HG03103 (cell line): ENCODE measurements at regions not wholly inside any gene's neighbourhood (a gene's known extent, or its start where the extent isn't known, plus 50 kb on each side); places are given as distances from the start of the nearest gene placed in this dataset.
"Not testable (repeated sequence)": the region's sequence is repeated elsewhere in the genome, so short reads cannot be mapped to it uniquely, and the experiment has no call there.

Source experiments
- ATAC-seq: cut with Tn5 transposase; IDR thresholded peaks from one replicate; pipeline ENCODE4 v1.9.1; 2021; ENCODE audit warnings: low read depth; ENCODE audit not compliant: unreplicated experiment

DNA sequence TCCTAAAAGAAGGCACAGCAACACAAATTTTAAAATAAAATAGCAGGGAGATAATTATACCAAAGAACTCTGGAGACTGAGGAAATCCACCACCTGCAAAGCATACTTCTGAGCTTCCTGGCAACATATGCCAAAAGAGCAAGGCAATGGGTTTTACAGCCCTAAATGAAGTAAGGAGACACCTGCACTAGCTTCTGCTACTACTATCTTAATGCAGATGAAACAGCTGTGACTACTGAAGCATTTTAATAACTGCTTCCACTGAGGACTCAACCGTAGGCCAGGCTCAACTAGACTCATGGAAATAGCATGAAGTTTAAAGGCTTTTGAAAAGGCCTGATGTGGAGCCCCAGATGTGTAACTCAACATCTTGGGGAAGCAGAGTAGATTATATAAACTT lies 820.1 kb upstream of the AMELY start:
- no peak for ATAC-seq

DNA sequence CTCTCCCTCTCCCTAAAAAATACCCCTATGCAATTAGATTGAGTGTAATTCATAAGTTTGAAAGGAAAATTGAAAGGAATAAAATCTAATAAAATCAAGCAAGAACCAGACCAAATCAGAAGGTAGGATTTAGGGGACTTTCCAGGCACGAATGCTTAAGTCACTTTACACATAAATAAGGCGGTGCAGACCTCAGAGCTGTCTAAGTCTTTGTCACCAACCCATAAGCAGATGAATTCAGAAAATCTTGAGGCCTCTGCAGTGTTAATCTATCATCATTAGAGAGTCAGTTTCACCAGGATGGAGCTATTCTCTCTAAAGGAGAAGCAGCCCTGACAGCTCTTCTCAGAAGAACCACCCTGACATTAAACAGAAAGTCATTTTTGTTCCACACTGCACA lies 819.1 kb upstream of the AMELY start:
- no peak for ATAC-seq

DNA sequence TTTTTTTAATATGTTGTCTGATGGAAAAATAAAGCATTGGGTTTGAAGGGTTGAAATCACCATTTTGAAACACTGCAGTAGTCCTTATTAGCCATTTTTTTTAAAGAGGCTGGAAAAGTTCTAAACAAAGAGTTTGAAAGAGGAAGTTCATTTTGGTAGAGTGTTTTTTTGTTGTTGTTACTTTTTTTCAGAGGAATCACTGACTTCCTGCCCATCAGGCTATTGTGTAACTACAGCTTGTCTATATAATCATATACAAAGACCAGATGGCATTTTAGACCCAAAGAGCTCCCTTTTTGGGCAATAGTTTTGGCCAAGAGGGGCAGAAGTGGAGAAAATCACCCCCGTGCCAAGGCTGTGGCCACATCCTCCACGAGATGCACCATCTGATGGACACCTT lies 818.5 kb upstream of the AMELY start:
- no peak for ATAC-seq

DNA sequence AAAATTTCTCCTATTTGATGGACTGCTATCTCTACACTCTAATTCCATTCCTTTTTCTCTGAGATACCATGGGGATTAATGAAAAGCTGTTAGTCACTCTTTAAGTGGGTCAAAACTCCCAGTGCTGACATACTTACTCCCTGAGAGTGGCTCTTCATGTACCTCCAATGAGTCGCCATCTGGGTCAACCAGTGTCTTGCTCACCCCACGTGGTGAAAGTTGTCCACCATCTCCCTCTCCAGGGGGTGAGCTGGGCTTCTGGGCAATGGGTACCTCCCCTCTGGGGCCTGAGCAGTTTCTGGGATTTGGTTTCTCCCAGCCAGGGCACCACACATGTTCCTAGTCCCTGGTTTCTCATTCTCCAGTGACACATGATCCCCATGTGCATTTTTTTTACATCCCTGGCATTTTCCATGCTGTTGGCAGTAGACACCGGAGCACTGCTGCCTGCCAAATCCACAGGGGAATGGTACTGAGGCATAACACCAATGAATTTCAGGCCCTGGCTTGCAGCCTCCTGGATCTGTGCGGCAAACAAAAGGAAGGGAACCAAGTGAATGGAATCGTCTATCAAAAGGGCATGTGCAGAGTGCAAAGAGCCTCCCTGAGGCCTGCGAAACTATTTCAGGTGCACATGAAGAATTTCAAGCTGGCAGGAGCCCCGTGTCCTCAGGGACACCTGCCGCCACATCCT lies 817.9 kb upstream of the AMELY start:
- ATAC-seq, result no peak

DNA sequence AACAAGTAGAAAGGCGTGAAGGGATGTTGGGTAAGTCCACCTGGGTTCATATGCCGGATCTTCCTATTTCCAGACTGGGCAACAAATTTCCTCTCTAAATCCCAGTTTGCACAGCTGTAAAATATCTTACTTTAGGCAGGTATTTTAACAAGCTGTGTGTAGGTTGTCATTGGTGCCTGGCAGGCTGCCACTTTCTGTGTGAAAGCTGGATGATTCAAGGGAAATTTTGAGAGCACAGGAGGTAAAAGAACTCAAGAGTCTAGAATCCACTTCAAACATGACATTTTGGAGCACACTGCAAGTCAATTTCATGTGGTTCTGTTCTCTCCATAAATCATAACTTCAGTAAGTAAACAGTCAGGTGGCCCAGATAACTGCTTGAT lies 817.4 kb upstream of the AMELY start:
- no peak for ATAC-seq

DNA sequence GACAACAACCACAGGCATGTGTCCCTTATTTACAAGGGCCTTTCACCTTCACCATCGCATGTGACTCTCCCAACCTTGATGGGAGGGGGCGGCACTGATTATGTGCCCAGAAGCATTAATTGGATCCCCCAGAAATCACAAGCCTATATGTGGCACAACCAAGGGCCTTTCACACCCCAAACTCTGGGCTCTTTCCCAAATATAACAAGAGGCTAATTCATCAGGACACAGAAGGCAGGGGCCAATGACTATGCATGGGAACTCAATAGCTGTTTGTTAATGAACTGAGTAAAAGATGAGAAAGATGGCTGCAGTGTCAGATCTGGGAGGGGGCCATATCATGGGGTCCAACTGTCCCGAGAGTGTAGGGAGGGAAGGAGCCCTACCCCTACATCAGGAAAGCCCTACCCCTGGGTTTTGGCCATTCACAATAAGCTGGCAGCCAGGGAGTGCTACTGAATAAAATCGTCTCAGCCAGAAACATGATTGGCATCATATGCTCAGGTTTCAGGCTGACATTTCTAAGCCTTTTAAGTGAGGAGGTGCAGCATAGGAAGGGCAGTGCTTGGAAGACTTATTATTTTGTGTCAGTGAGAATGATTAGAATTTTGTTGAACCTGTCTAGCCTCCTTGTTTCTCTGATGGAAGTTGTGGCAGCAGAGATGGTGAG lies 814.4 kb upstream of the AMELY start:
- ATAC-seq, result no peak

DNA sequence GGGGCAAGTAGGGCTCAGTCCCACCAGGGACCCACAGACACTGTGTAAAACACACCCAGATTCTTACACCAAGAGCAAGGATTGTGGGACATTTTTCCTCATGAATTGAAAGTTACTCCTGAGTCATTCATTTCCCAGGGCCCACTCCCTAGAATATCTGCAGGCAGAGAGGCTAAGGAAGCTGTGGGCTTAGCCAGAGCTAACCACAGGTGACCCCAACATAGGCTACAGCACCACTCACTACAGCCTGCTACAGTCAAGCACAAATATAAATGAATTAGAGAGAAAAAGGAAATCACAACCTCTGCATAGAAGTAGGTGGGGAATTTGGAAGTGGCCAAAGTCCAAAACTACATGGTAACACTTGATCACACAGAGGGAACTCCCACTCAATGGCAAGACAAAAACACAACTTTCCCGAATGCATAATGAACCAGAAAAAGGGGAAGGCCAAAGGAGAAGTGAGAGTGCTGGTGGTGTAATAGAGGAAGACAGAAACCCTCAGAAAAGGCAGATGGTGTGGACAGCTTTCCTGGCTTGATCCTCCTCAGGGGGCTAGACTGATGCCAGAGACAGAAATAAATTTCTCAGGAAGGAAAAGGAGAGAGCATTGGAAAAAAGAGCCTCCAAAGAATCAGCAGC lies 812.6 kb upstream of the AMELY start:
- peak; percentile 74 for ATAC-seq

DNA sequence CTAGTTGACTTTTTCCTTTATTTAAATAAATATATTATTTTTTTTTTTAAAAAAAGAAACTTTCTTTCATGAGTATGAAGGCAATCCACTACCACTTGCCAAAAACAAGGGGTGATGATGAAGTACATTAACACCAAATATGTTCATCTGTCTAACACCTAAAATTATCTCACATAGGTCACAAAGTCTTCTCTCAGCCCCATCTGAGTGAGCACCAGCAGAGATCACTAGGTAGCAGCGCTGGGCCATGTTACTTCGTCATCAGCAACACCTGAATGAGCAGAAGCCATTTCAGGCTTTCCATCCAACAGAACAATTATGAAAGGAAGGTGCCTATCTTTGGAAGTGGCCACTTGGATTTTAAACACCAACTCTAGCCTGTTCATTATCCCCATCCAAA lies 811.6 kb upstream of the AMELY start:
- ATAC-seq, result no peak

DNA sequence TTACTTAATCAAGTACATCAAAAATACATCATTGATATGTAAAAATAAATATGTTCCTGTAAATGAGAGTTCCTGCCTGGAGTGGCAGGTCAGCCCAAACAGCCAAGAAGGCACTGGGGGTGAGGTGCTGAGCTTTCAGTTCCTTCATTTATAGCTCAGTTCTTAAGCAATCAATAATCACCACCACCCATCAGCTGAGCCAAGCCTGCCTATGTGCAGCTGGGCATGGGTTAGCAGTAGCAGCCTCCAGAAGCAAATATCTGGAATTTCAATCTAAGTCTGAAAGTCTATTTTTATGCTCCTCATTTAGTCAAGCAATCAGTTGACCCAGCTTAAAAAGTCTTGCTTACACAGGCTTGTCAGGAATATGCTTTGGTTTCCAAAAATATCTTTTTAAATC lies 811.0 kb upstream of the AMELY start:
- ATAC-seq, result no peak

DNA sequence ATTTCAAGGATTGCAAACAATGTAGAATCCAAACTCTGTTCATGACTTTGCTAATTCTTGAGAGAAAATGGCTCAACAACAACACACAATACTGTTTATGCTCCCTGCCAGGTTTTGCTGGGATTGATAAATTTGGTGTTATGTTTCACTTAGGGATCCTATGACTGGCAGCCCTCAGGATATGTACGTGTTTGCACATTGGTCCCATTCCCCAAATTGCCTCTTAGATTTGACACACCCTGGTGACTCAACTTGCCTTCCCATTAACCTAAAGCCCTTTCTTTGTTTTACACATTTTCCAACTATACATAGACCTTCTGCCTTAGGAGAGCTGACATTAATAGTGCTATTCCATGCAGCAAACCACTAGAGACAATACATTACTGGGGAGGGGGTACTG lies 809.4 kb upstream of the AMELY start:
- ATAC-seq, result no peak

DNA sequence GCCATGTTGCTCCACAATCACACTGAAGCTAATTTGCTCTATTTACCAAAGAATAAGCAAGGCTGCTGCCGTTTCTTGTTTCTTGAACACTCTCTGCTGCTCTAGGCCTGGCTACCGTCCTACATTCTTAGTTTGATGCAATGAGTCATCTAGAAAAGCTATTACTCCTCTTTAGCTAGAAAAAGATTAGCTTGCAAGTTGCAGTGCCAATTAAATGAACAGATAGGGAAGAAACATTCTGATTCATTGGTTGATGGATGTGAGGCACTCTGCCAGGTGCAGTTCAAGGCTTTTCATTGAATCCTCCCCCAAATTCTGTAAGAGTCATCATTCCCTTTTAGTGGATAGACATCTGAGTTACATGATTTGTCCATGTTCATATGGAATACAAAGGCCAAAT lies 807.7 kb upstream of the AMELY start:
- ATAC-seq, result no peak

DNA sequence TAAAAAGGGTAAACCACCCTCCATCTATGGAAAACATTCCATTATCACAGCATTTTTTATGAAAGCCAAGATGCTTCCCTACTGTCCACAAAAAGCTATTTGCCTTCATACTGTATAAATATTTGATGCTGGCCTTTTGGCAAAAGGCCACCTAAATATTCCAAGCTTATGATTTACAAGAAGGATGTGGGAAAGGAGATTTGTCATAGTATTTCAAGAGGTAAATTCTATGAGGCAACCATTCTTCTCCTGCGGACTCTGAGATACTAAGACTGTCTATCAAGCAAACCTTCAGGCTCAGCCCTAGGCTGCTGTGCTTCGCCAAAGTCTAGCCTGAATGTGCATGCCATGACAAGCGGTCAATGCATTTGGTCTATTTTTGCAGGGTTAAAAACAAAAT lies 807.1 kb upstream of the AMELY start:
- no peak for ATAC-seq

DNA sequence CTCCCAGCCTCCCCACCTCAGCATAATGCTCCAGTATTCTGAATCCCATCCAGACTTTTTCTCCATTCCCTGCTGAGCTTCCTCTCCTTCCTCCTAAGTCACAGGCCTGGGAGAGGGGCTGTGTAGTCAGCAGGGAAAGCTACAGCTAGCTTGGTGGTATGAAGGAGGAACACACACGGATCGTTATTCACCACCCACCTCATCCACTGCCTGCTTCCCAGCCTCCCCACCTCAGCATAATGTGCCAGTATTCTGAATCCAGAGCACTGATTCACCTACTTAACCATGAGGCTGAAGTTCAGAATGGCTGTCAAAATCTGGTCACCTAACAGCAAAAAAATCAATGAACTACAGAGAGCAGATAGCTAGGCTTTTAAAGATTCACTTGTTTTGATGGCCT lies 806.6 kb upstream of the AMELY start:
- no peak for ATAC-seq

DNA sequence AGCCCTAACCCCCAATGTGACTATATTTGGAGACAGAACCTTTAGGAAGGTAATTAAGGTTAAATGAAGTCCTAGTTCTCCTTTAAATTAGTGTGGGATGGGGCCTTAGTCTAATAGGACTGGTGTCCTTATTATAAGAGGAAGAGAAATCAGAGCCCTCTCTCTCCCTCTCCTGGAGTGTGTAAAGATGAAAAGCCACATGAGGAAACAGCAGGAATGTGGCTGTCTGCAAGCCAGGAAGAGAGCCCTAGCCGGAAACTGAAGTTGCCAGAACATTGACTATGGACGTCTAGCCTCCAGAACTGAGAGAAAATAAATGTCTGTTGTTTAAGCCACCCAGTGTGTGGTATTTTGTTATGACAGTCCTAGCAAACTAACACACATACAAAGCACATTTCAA lies 802.9 kb upstream of the AMELY start:
- no peak for ATAC-seq

DNA sequence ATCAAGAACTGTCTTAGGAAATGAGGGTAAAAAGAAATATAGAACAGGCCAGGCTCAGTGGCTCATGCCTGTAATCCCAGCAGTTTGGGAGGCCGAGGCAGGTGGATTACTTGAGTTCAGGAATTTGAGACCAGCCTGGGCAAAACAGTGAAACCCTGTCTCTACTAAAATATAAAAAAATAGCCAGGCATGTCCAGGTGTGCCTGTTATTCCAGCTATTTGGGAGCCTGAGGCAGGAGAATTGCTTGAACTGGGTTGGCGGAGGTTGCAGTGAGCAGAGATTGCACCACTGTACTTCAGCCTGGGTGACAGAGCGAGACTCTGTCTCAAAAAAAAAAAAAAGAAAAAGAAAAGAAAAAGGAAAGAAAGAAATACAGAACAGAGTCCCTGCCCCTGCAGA lies 802.2 kb upstream of the AMELY start:
- ATAC-seq, result not testable (repeated sequence)

DNA sequence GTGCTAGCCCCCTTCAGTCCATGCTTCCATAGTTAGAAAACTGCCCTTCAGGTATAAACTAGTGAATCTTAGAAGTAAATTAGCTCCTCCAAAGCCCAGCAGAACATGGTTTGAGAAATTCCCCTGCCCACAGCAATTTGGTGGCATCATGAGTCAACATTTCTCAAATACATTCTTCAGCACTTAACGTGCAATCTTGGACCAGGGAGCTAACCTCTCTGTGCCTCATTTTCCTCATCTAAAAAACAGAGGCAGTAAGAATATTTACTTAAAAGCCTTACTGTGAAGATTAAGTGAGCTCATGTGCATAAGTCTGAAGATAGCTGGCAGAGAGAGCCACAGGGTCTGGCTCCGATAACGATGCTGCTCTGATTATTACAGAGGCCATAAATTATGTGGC lies 800.7 kb upstream of the AMELY start:
- no peak for ATAC-seq

DNA sequence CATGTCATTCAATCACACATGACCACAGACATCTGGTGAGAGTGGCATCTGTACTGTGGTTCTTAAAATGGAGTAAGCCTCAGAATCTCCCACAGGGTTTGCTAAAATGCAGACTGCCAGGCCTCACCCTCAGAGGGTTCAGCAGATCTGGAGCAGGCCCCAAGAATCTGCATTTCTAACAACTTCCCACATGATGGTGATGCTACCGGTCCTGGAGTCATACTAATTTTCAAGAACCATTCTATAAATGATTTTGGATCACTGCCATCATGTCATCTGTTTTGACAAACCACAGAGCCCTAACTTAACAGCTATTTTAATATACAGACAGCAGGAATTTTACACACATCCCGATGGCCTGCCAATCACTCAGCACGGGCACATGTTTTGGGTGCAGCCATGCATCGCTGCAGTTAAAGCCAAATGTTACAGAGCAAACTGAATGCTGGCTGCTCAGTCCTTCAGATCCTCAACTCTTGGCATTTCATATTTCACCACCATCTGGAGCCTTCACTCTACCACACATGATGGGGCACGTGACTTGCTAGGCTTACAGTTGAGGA lies 792.1 kb upstream of the AMELY start:
- ATAC-seq, result no peak

DNA sequence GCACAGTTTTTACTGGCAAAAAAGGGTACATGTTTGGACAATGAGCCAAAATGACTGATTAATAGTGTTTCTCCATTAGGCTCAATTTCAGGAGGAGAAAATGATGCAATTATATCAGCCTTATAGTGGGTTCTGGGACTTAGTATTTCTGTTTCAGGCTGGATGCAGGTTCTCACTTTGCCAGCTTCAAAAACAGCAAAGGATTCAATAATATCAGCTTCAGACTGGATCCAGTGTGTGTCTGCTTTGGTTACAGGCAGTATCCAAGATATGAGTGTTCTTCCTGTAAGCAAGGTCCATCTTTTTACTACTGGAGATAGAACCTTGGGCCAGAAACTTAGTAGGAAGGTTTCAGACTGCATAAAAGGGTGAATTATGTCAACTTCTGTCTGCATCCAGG lies 790.9 kb upstream of the AMELY start:
- no peak for ATAC-seq

DNA sequence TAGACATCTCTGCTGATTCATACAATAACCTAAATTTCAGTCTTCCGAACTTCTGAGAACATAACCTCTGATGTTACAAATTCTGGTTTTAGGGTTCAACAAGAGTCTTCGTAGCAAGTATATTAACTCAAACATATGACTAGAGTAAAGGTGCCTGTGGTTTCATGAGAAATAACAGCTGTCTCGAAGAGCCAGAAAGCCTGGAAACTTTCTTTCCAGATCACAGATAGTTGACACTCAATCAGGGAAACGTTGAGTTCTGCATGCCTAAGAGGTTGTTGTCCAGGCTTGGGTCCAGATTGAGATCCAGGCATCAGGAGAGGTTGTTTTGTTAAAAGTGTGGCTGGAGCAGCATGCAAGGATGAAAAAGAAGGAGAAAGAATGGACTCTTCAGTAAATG lies 790.1 kb upstream of the AMELY start:
- ATAC-seq, result no peak

DNA sequence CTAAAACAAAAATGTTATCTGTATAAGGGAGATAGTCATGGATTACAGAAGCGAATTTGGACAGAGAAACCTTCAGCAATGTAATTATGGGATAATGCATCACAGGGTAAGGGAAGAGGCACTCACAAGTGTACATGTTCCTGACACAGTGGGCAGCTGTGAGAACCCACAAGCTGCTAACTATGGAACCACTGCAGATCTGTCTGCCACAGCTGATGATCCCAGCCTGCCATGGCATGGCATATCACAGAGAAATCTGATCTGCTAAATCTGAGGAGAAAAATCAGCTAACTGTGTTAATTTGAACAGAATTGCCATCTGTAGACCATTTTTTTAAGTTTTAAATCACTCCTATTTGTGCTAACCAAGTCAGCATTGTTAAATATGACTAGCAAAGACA lies 786.0 kb upstream of the AMELY start:
- no peak for ATAC-seq

DNA sequence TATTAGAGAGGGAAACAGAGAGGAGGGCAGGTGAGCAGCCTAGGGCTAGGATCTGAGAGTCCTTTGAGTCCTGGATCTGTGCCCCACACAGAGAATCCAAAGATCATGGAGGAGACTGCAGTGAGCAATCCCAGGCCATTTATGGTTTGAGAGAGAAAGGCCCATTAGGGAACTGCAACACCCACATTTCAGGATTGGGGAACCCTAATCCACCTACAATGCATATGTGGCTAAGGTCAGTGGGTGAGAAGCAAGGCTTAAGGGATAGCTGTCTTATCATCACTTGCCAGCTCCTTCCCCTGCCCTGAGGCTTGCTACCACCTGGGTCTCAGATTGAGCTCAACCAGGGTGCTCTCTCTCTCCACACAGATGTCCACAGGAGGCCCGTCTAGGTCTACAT lies 781.1 kb upstream of the AMELY start:
- ATAC-seq, result no peak

DNA sequence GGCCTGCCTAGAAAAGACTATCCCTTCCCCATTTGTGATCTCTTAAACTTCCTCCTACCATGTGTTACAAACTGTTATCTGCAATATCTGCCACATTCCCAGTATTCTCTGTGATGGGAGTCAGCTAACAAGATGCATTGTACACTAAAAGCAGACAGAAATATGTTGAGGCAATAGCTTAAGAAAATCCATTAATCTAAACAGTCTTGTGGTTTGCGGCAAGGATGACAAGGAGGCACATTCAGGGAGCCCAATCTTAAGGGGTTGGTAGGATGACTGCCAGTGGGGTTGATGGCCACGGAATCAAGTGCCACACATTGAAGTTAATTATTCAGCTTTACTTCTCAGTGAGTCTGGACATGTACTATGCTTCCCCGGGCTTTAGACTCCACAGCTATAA lies 775.5 kb upstream of the AMELY start:
- ATAC-seq, result no peak
